Ovary (tissue), 3 donors: ENCODE measurements at regions not wholly inside any gene's neighbourhood (a gene's known extent, or its start where the extent isn't known, plus 50 kb on each side); places are given as distances from the start of the nearest gene placed in this dataset.

Experiments
- EP300 ChIP-seq: sonication (generic); formaldehyde crosslinking; IDR thresholded peaks from one replicate; pipeline ENCODE4 v1.6.1; 2017; ENCODE audit warnings: antibody characterized with exemption
- POLR2A ChIP-seq: fragments of 450-650 bp; IDR thresholded peaks from one replicate; pipeline ENCODE4 v1.6.1; 2017; ENCODE audit warnings: antibody characterized with exemption, mild to moderate bottlenecking, moderate library complexity
- TF ChIP-seq, protein P1 (sequence below), 3 donors: fragments of 450-650 bp in 2 of 3; fragments of 200-600 bp in 1 of 3; IDR thresholded peaks; one replicate each; pipeline versions ENCODE4 v1.5.1 to v1.8.0; 2016 to 2022; ENCODE audit warnings: antibody characterized with exemption in 3 of 3, mild to moderate bottlenecking in 1 of 3
- donor health status: DM: no; HTN: no; CAD: no.

DNA sequence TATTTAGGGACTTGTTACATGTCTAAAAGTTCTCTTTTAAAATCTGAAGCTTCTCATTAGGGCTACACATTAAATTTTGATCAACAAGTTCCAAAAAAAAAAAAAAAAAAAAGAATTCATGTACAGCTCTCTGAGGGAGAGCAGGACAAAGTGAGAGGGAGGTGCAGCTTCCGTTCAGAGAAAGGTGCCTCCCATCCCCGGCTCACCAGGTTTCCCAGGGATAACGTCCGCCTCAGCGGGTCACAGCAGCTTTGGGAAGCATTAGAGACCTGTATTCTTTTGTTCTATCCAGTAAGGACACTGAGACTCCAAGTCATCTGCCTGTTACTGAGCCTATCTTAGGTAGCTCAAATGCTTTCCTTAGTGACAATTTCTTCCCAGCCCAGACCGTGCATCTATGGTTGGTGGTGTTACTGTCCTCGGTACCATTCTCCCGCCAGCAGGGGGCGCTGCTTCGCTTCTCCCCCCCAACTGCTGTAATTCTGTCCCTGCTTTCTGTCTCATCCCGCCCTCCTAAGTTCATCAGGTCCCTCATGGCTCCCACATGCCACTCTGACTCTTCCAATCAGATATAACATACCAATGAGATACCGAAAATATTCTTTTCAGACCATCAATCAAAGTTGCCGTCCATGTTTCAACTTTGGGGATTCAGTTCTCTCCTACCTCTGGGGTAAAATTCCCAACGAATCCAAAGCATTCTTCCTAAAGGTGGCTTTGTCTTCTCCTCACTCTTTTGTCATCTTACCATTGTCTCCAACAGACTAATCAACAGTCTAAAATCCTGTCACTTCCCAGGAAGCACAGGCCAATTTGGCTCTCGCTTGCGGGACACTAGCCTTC lies 466.5 kb downstream of the METTL4 start:
- TF ChIP-seq, protein P1, sequence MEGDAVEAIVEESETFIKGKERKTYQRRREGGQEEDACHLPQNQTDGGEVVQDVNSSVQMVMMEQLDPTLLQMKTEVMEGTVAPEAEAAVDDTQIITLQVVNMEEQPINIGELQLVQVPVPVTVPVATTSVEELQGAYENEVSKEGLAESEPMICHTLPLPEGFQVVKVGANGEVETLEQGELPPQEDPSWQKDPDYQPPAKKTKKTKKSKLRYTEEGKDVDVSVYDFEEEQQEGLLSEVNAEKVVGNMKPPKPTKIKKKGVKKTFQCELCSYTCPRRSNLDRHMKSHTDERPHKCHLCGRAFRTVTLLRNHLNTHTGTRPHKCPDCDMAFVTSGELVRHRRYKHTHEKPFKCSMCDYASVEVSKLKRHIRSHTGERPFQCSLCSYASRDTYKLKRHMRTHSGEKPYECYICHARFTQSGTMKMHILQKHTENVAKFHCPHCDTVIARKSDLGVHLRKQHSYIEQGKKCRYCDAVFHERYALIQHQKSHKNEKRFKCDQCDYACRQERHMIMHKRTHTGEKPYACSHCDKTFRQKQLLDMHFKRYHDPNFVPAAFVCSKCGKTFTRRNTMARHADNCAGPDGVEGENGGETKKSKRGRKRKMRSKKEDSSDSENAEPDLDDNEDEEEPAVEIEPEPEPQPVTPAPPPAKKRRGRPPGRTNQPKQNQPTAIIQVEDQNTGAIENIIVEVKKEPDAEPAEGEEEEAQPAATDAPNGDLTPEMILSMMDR (IDR thresholded peaks at IDR 0.05): no peak
- no peak for TF ChIP-seq POLR2A
- TF ChIP-seq EP300: no peak
